Gastrocnemius medialis (tissue), 4 donors: ENCODE measurements at regions not wholly inside any gene's neighbourhood (a gene's known extent, or its start where the extent isn't known, plus 50 kb on each side); places are given as distances from the start of the nearest gene placed in this dataset.

ENCODE experiments used
- CTCF ChIP-seq, 5 experiments: fragments of 450-650 bp in 3 of 5; fragments of 200-600 bp in 2 of 5; sonication (generic) in 2 of 5; IDR thresholded peaks in 4 of 5; conservative IDR thresholded peaks in 1 of 5; 1 replicate in 4 of 5; 2 replicates in 1 of 5; pipeline ENCODE4 v1.5.1; 2016 to 2019; ENCODE audit warnings: antibody characterized with exemption in 5 of 5, mild to moderate bottlenecking in 3 of 5, moderate library complexity in 3 of 5
- POLR2A ChIP-seq, 2 donors: fragments of 450-650 bp; IDR thresholded peaks; one replicate each; pipeline ENCODE4 v1.6.1; 2017; ENCODE audit warnings: antibody characterized with exemption in 2 of 2, mild to moderate bottlenecking in 2 of 2, moderate library complexity in 2 of 2

- TF ChIP-seq CTCF (IDR thresholded peaks at IDR 0.05 in 4 of 5, conservative IDR thresholded peaks at IDR 0.05 in 1 of 5) (no peak), POLR2A (IDR thresholded peaks at IDR 0.05) (no peak)
Measured at GRCh38 chr15:67907184-67907723, 67.4 kb upstream of the RNU6-1 start.
